CD14-positive monocyte (primary cell): ENCODE measurements at regions not wholly inside any gene's neighbourhood (a gene's known extent, or its start where the extent isn't known, plus 50 kb on each side); places are given as distances from the start of the nearest gene placed in this dataset.

Source experiments
- DNase-seq, 3 donors: peaks; one replicate each; pipeline ENCODE4 v3.0.0-alpha.2; 2011 to 2022
- H2AFZ ChIP-seq: 2 replicates; pipeline ENCODE4 v1.6.0; 2012; ENCODE audit warnings: mild to moderate bottlenecking, low read depth, low read length, inconsistent platforms; ENCODE audit not compliant: insufficient read depth, poor library complexity, severe bottlenecking
- H3K27ac ChIP-seq, 2 donors: 1 replicate in 1 of 2; 2 replicates in 1 of 2; pipeline ENCODE4 v1.5.1; 2012 to 2013; ENCODE audit warnings: low read length in 2 of 2, control low read depth in 1 of 2, inconsistent platforms in 1 of 2, low read depth in 1 of 2, mild to moderate bottlenecking in 1 of 2
- H3K27me3 ChIP-seq, 2 donors: one replicate each; pipeline versions ENCODE4 v1.6.0 to v1.6.1; 2011 to 2013; ENCODE audit warnings: low read length in 2 of 2; ENCODE audit not compliant: control insufficient read depth in 2 of 2, insufficient read depth in 2 of 2
- H3K36me3 ChIP-seq, 2 donors: replicated peaks in 1 of 2; 1 replicate in 1 of 2; 2 replicates in 1 of 2; pipeline versions ENCODE4 v1.5.1 to v1.6.1; 2012 to 2013; ENCODE audit warnings: low read length in 2 of 2, control low read depth in 1 of 2, inconsistent platforms in 1 of 2, mild to moderate bottlenecking in 1 of 2; ENCODE audit not compliant: insufficient read depth in 2 of 2, control insufficient read depth in 1 of 2
- H3K4me1 ChIP-seq, 2 donors: 1 replicate in 1 of 2; 2 replicates in 1 of 2; pipeline versions ENCODE4 v1.5.1 to v1.6.1; 2012 to 2013; ENCODE audit warnings: low read length in 2 of 2, control low read depth in 1 of 2, inconsistent platforms in 1 of 2, mild to moderate bottlenecking in 1 of 2, moderate library complexity in 1 of 2; ENCODE audit not compliant: insufficient read depth in 2 of 2, control insufficient read depth in 1 of 2
- H3K4me2 ChIP-seq: replicated peaks from 2 replicates; pipeline ENCODE3; 2012; ENCODE audit warnings: low read length, moderate library complexity, mild to moderate bottlenecking; ENCODE audit not compliant: poor library complexity, severe bottlenecking; ENCODE audit errors: extremely low read depth
- H3K4me3 ChIP-seq, 3 experiments: fragments of 200-600 bp in 1 of 3; sonication (generic) in 1 of 3; replicated peaks in 1 of 3; 1 replicate in 2 of 3; 2 replicates in 1 of 3; pipeline ENCODE4 v1.5.1; 2011 to 2013; ENCODE audit warnings: low read length in 3 of 3, mild to moderate bottlenecking in 3 of 3, control low read depth in 2 of 3, low read depth in 2 of 3, inconsistent platforms in 1 of 3, moderate library complexity in 1 of 3
- H3K79me2 ChIP-seq: 2 replicates; pipeline ENCODE4 v1.6.0; 2012; ENCODE audit warnings: mild to moderate bottlenecking, control low read depth, inconsistent platforms, low read length, moderate library complexity; ENCODE audit not compliant: insufficient read depth
- H3K9ac ChIP-seq: 2 replicates; pipeline ENCODE4 v1.6.0; 2017; ENCODE audit warnings: low read length, mild to moderate bottlenecking; ENCODE audit not compliant: insufficient read depth, poor library complexity, severe bottlenecking
- H3K9me3 ChIP-seq, 2 donors: replicated peaks in 1 of 2; 1 replicate in 1 of 2; 2 replicates in 1 of 2; pipeline versions ENCODE4 v1.5.1 to v1.6.1; 2012 to 2013; ENCODE audit warnings: low read length in 2 of 2, control low read depth in 1 of 2; ENCODE audit not compliant: control insufficient read depth in 1 of 2, insufficient read depth in 1 of 2
- H4K20me1 ChIP-seq: 2 replicates; pipeline ENCODE4 v1.6.0; 2012; ENCODE audit warnings: mild to moderate bottlenecking, low read length, control low read depth, moderate library complexity; ENCODE audit not compliant: insufficient read depth
- H3K27ac Mint-ChIP-seq, 7 donors: one replicate each; pipeline ENCODE4 v1.8.0; 2020; ENCODE audit warnings: mild to moderate bottlenecking in 7 of 7, mixed read lengths in 7 of 7, moderate library complexity in 6 of 7, inconsistent platforms in 2 of 7
- H3K27me3 Mint-ChIP-seq, 3 donors: one replicate each; pipeline ENCODE4 v1.8.0; 2021 to 2022; ENCODE audit warnings: low read depth in 3 of 3, mild to moderate bottlenecking in 3 of 3, mixed read lengths in 3 of 3, moderate library complexity in 3 of 3, inconsistent platforms in 1 of 3
- H3K36me3 Mint-ChIP-seq, 2 donors: one replicate each; pipeline ENCODE4 v1.8.0; 2020; ENCODE audit warnings: mixed read lengths in 2 of 2, inconsistent platforms in 1 of 2, mild to moderate bottlenecking in 1 of 2
- H3K4me1 Mint-ChIP-seq: one replicate; pipeline ENCODE4 v1.8.0; 2020; ENCODE audit warnings: mild to moderate bottlenecking, mixed read lengths
- H3K4me3 Mint-ChIP-seq, 2 donors: one replicate each; pipeline ENCODE4 v1.8.0; 2020; ENCODE audit warnings: mild to moderate bottlenecking in 2 of 2, mixed read lengths in 2 of 2, moderate library complexity in 1 of 2
- H3K9me3 Mint-ChIP-seq, 7 donors: one replicate each; pipeline ENCODE4 v1.8.0; 2020 to 2022; ENCODE audit warnings: mixed read lengths in 7 of 7, mild to moderate bottlenecking in 6 of 7, moderate library complexity in 6 of 7, inconsistent platforms in 2 of 7
- WGBS: methylation state at CpG from one replicate; pipeline ENCODE4 v1.1.5; 2013; ENCODE audit warnings: missing lambda C conversion rate; ENCODE audit not compliant: insufficient coverage; 5-methylcytosine and 5-hydroxymethylcytosine counted together
- intact Hi-C, 2 donors: fragments of 100-400 bp; cut with micrococcal nuclease; formaldehyde crosslinking; loops; one replicate each; pipeline versions ENCODE4 v1.15.0 to v1.15.1; 2023
- TF ChIP-seq, protein P1 (sequence below): fragments of 200-600 bp; IDR thresholded peaks from one replicate; pipeline ENCODE4 v1.8.0; 2022; ENCODE audit warnings: antibody characterized with exemption, mild to moderate bottlenecking

DNA sequence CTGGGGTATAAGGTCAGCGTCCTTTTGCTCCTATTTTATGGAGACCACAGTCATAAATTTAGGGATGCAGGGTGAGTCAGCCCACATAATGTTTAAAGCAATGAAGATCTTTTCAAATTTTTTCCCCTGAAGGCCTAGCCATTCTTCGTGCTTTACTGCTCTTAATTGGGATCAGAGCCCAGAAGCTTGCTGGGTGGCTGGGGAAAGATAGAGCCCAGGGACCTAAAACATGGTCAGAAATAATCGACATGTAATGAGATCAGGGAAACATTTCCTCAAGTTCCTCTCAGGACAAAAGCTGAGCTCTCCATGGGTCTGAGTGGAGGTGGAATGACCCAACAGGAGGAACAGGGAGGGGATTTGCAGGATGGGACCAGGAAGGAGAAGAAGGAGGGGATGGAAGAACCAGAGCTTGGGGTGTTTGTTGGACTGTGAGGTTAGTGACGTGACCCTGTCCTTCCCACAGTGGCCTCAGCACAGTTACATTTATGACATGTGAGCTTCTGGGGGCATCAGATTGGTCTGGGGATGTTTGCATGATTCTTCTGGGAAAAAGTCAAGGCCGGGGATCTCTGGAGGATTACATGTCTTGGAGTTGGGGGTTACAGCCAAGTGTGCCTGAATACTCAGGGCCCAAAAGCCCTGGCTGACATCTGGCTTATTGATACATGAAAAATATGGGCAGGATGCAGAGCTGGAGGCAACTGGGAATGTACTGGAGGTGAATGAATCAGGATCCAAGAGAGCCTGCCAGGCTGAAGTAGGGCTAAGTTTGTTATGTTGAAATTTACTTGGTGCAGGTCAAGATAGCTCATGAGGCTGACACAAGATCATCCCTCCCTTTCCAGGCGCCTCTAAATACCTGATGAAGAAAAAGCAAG, 477.9 kb downstream of the RPS24 start:
- Histone ChIP-seq H3K9me3 (no peaks in the 10 kb centered on the region), H3K27me3 (no peaks in the 10 kb centered on the region), H3K79me2 (no peaks in the 10 kb centered on the region), H3K4me3 (no peak overlapping the region), H3K9ac (no peak overlapping the region), H2AFZ (no peak overlapping the region), H3K36me3 (no peaks in the 10 kb centered on the region), H4K20me1 (no peaks in the 10 kb centered on the region), H3K4me2 (no peak overlapping the region), H3K4me1 (no peaks in the 10 kb centered on the region), H3K27ac (no peak overlapping the region)
- intact Hi-C loops, result no loop called here
- no peaks in the 10 kb centered on the region for H3K4me1 Mint-ChIP-seq
- H3K27ac Mint-ChIP-seq, result peak overlapping the region in 2 of 7 donors; percentile 3 to 74
- no peaks in the 10 kb centered on the region for H3K9me3 Mint-ChIP-seq
- no peaks in the 10 kb centered on the region for H3K36me3 Mint-ChIP-seq
- 87% methylated on average over 4 of the region's 6 CpGs for WGBS
- H3K4me3 Mint-ChIP-seq, result no peak overlapping the region
- H3K27me3 Mint-ChIP-seq, result peaks cover 0 to 2% (median 0%) of the 10 kb centered on the region in 3 donors
- TF ChIP-seq, protein P1, sequence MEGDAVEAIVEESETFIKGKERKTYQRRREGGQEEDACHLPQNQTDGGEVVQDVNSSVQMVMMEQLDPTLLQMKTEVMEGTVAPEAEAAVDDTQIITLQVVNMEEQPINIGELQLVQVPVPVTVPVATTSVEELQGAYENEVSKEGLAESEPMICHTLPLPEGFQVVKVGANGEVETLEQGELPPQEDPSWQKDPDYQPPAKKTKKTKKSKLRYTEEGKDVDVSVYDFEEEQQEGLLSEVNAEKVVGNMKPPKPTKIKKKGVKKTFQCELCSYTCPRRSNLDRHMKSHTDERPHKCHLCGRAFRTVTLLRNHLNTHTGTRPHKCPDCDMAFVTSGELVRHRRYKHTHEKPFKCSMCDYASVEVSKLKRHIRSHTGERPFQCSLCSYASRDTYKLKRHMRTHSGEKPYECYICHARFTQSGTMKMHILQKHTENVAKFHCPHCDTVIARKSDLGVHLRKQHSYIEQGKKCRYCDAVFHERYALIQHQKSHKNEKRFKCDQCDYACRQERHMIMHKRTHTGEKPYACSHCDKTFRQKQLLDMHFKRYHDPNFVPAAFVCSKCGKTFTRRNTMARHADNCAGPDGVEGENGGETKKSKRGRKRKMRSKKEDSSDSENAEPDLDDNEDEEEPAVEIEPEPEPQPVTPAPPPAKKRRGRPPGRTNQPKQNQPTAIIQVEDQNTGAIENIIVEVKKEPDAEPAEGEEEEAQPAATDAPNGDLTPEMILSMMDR, result no peak
- DNase-seq, result no peak

DNA sequence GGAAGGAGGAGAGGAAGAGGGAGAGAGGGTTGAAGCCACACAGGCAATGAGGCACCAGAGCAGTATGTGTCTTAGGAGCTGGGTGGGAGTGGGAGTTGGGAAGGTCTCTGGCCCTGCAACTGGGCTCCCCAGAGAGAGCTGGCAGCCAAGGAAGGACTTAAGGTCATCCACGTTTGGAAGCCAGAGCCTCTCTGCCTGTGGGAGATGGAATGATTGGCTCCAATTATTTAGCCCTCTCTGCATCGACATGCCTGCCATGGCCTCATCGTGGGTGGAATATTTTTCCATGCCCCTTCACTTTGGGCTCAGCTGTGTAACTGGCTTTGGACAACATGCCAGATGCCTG, 478.5 kb downstream of the RPS24 start:
- Histone ChIP-seq H3K27ac (no peak overlapping the region), H3K4me1 (no peaks in the 10 kb centered on the region), H3K36me3 (no peaks in the 10 kb centered on the region), H3K4me3 (no peak overlapping the region), H3K9me3 (no peaks in the 10 kb centered on the region), H3K79me2 (no peaks in the 10 kb centered on the region), H4K20me1 (no peaks in the 10 kb centered on the region), H3K9ac (no peak overlapping the region), H2AFZ (no peak overlapping the region), H3K27me3 (no peaks in the 10 kb centered on the region), H3K4me2 (no peak overlapping the region)
- Mint-ChIP-seq H3K27me3 (peaks cover 0 to 2% (median 0%) of the 10 kb centered on the region in 3 donors), H3K36me3 (no peaks in the 10 kb centered on the region), H3K9me3 (no peaks in the 10 kb centered on the region), H3K4me3 (no peak overlapping the region), H3K27ac (no peak overlapping the region), H3K4me1 (no peaks in the 10 kb centered on the region)
- DNase-seq, result no peak
- TF ChIP-seq, protein P1, result no peak
- WGBS, result no CpG with 5 or more reads among the region's 3 CpGs
- intact Hi-C loops, result no loop called here
